DOHH2 (cell line): ENCODE measurements at regions not wholly inside any gene's neighbourhood (a gene's known extent, or its start where the extent isn't known, plus 50 kb on each side); places are given as distances from the start of the nearest gene placed in this dataset.

Source experiments
- H3F3A ChIP-seq: fragments of 200-600 bp; sonication (generic), shearing (Covaris generic); 2 replicates; pipeline ENCODE4 v1.6.0; 2016; ENCODE audit warnings: antibody characterized with exemption, mild to moderate bottlenecking; ENCODE audit not compliant: control insufficient read depth, insufficient read depth
- H3K27ac ChIP-seq: fragments of 200-600 bp; sonication (generic); 2 replicates; pipeline ENCODE4 v1.5.1; 2014; ENCODE audit warnings: low read depth, mild to moderate bottlenecking, low read length, moderate library complexity
- H3K27me3 ChIP-seq: fragments of 200-600 bp; sonication (generic); 2 replicates; pipeline ENCODE4 v1.6.1; 2014; ENCODE audit warnings: mild to moderate bottlenecking, low read length, mixed read lengths; ENCODE audit not compliant: control insufficient read depth
- H3K36me3 ChIP-seq: fragments of 200-600 bp; sonication (generic); 2 replicates; pipeline ENCODE4 v1.6.1; 2014; ENCODE audit warnings: mild to moderate bottlenecking, low read length, moderate library complexity, mixed read lengths; ENCODE audit not compliant: control insufficient read depth
- H3K4me1 ChIP-seq: fragments of 200-600 bp; sonication (generic); 2 replicates; pipeline ENCODE4 v1.6.1; 2014; ENCODE audit warnings: mild to moderate bottlenecking, low read length, mixed read lengths; ENCODE audit not compliant: control insufficient read depth
- H3K4me2 ChIP-seq: fragments of 200-600 bp; sonication (generic); 2 replicates; pipeline ENCODE4 v1.6.0; 2014; ENCODE audit warnings: mild to moderate bottlenecking, low read length, moderate library complexity
- H3K4me3 ChIP-seq: fragments of 200-600 bp; sonication (generic); 2 replicates; pipeline ENCODE4 v1.5.1; 2014; ENCODE audit warnings: mild to moderate bottlenecking, low read length, mixed read lengths
- H3K79me2 ChIP-seq: fragments of 200-600 bp; sonication (generic); 2 replicates; pipeline ENCODE4 v1.6.1; 2014; ENCODE audit warnings: mild to moderate bottlenecking, low read length, mixed read lengths; ENCODE audit not compliant: control insufficient read depth
- H3K9me2 ChIP-seq: fragments of 200-600 bp; sonication (generic); replicated peaks from 2 replicates; pipeline ENCODE4 v1.6.1; 2014; ENCODE audit warnings: mild to moderate bottlenecking, low read length, mixed read lengths; ENCODE audit not compliant: control insufficient read depth
- H3K9me3 ChIP-seq: fragments of 200-600 bp; sonication (generic); 2 replicates; pipeline ENCODE4 v1.6.1; 2014; ENCODE audit warnings: antibody characterized with exemption, low read length, mixed read lengths; ENCODE audit not compliant: control insufficient read depth, insufficient read depth
- H4K20me1 ChIP-seq: fragments of 200-600 bp; sonication (generic); 2 replicates; pipeline ENCODE4 v1.6.0; 2014; ENCODE audit warnings: low read depth, mild to moderate bottlenecking, antibody characterized with exemption, low read length, moderate library complexity; ENCODE audit not compliant: control insufficient read depth, insufficient read depth
- CTCF ChIP-seq: fragments of 200-600 bp; sonication (generic); IDR thresholded peaks from one replicate; pipeline ENCODE4 v1.5.1; 2014; ENCODE audit warnings: antibody characterized with exemption, mild to moderate bottlenecking, low read depth, low read length; ENCODE audit not compliant: poor library complexity, severe bottlenecking
- EZH2phosphoT487 ChIP-seq: fragments of 200-600 bp; sonication (generic); IDR thresholded peaks from 2 replicates; pipeline ENCODE4 v1.6.1; 2017; ENCODE audit warnings: borderline replicate concordance, mild to moderate bottlenecking, antibody characterized with exemption, low read length, moderate library complexity, mixed read lengths

- Histone ChIP-seq H3K4me3 (no peak overlapping the region), H4K20me1 (no peaks in the 10 kb centered on the region), H3F3A (no peaks in the 10 kb centered on the region), H3K9me2 (no peaks in the 10 kb centered on the region), H3K27ac (no peak overlapping the region), H3K27me3 (no peaks in the 10 kb centered on the region), H3K4me2 (no peak overlapping the region), H3K79me2 (no peaks in the 10 kb centered on the region), H3K9me3 (no peaks in the 10 kb centered on the region), H3K36me3 (no peaks in the 10 kb centered on the region), H3K4me1 (no peaks in the 10 kb centered on the region)
- TF ChIP-seq CTCF = no peak
- no peak for TF ChIP-seq EZH2phosphoT487
These were observed 1294.2 kb downstream of the EFNA5 start for GRCh38 chr5:106376522-106376921.

GRCh38 chr5:106374956-106375355, 1295.8 kb downstream of the EFNA5 start:
- H3K4me1 ChIP-seq = no peaks in the 10 kb centered on the region
- no peak overlapping the region for H3K27ac ChIP-seq
- TF ChIP-seq CTCF (no peak), EZH2phosphoT487 (no peak)
- no peaks in the 10 kb centered on the region for H3F3A ChIP-seq
- H3K27me3 ChIP-seq = no peaks in the 10 kb centered on the region
- H3K4me3 ChIP-seq = no peak overlapping the region
- no peaks in the 10 kb centered on the region for H3K9me3 ChIP-seq
- H3K36me3 ChIP-seq = no peaks in the 10 kb centered on the region
- no peaks in the 10 kb centered on the region for H3K79me2 ChIP-seq
- no peak overlapping the region for H3K4me2 ChIP-seq
- H4K20me1 ChIP-seq = no peaks in the 10 kb centered on the region
- H3K9me2 ChIP-seq = no peaks in the 10 kb centered on the region

GRCh38 chr5:106368021-106368420, 1302.7 kb downstream of the EFNA5 start:
- no peaks in the 10 kb centered on the region for H3K27me3 ChIP-seq
- H3K79me2 ChIP-seq = no peaks in the 10 kb centered on the region
- H3K27ac ChIP-seq = no peak overlapping the region
- H3K36me3 ChIP-seq = no peaks in the 10 kb centered on the region
- H3K4me1 ChIP-seq = no peaks in the 10 kb centered on the region
- H3K9me3 ChIP-seq = no peaks in the 10 kb centered on the region
- TF ChIP-seq CTCF (no peak), EZH2phosphoT487 (no peak)
- H3K4me2 ChIP-seq = no peak overlapping the region
- no peak overlapping the region for H3K4me3 ChIP-seq
- H4K20me1 ChIP-seq = no peaks in the 10 kb centered on the region
- no peaks in the 10 kb centered on the region for H3K9me2 ChIP-seq
- H3F3A ChIP-seq = no peaks in the 10 kb centered on the region

- no peak overlapping the region for H3K27ac ChIP-seq
- no peaks in the 10 kb centered on the region for H4K20me1 ChIP-seq
- H3K4me2 ChIP-seq = no peak overlapping the region
- no peak overlapping the region for H3K4me3 ChIP-seq
- no peaks in the 10 kb centered on the region for H3K36me3 ChIP-seq
- H3K79me2 ChIP-seq = no peaks in the 10 kb centered on the region
- TF ChIP-seq EZH2phosphoT487 (no peak), CTCF (no peak)
- no peaks in the 10 kb centered on the region for H3K9me3 ChIP-seq
- no peaks in the 10 kb centered on the region for H3F3A ChIP-seq
- H3K9me2 ChIP-seq = no peaks in the 10 kb centered on the region
- H3K27me3 ChIP-seq = no peaks in the 10 kb centered on the region
- no peaks in the 10 kb centered on the region for H3K4me1 ChIP-seq
These were observed 1303.5 kb downstream of the EFNA5 start for GRCh38 chr5:106367281-106367680.
